Right lobe of liver (tissue), 4 donors: ENCODE measurements at regions not wholly inside any gene's neighbourhood (a gene's known extent, or its start where the extent isn't known, plus 50 kb on each side); places are given as distances from the start of the nearest gene placed in this dataset.

ENCODE experiments used
- POLR2A ChIP-seq: fragments of 450-650 bp; IDR thresholded peaks from one replicate; pipeline ENCODE4 v1.6.1; 2017; ENCODE audit warnings: antibody characterized with exemption, mild to moderate bottlenecking
- TF ChIP-seq, protein P1 (sequence below), 4 donors: fragments of 200-600 bp in 3 of 4; fragments of 450-650 bp in 1 of 4; IDR thresholded peaks; one replicate each; pipeline versions ENCODE4 v1.5.1 to v1.8.0; 2016 to 2022; ENCODE audit warnings: antibody characterized with exemption in 4 of 4, mild to moderate bottlenecking in 2 of 4
- donor health status: DM: no; HTN: no; CAD: no.
- donor health status: DM: no; HTN: no; CAD: no.
- donor health status: DM: no; HTN: yes; CAD: no.

- TF ChIP-seq, protein P1, sequence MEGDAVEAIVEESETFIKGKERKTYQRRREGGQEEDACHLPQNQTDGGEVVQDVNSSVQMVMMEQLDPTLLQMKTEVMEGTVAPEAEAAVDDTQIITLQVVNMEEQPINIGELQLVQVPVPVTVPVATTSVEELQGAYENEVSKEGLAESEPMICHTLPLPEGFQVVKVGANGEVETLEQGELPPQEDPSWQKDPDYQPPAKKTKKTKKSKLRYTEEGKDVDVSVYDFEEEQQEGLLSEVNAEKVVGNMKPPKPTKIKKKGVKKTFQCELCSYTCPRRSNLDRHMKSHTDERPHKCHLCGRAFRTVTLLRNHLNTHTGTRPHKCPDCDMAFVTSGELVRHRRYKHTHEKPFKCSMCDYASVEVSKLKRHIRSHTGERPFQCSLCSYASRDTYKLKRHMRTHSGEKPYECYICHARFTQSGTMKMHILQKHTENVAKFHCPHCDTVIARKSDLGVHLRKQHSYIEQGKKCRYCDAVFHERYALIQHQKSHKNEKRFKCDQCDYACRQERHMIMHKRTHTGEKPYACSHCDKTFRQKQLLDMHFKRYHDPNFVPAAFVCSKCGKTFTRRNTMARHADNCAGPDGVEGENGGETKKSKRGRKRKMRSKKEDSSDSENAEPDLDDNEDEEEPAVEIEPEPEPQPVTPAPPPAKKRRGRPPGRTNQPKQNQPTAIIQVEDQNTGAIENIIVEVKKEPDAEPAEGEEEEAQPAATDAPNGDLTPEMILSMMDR (IDR thresholded peaks at IDR 0.05): no peak
- TF ChIP-seq POLR2A: no peak
Measured at GRCh38 chr13:62287764-62288163, 872.1 kb upstream of the PCDH20 start.
